HG03432 (cell line): ENCODE measurements at regions not wholly inside any gene's neighbourhood (a gene's known extent, or its start where the extent isn't known, plus 50 kb on each side); places are given as distances from the start of the nearest gene placed in this dataset.

Source experiments
- ATAC-seq: cut with Tn5 transposase; IDR thresholded peaks from one replicate; pipeline ENCODE4 v1.9.1; 2021; ENCODE audit warnings: mild to moderate bottlenecking, moderate library complexity; ENCODE audit not compliant: unreplicated experiment

DNA sequence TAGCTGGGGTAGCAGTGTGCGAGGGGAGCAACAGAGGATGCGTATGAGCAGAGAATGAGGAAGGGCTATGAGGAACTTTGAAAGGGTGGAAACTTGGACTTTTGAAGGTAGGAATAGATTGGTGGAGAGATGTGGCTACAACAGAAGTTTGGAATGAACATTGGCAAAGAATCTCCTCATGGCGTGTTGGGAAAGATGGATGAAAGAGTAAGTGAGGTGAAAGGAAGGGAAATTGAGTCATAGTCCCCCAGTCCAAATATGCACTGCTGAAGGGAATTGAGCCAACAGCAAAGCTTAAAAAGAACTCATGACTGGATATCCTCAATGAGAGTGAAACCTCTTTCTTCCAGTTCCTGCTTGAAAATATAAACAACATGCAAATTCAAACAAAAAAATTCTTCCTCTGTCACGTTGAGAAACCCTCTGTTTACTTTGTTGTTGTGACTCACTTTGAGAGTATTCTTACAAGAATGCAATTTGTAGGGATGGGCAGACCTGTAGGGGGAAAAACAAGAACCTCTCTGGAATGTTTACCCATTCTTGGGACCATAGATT, 313.2 kb upstream of the KCNJ16 start:
- no peak for ATAC-seq

DNA sequence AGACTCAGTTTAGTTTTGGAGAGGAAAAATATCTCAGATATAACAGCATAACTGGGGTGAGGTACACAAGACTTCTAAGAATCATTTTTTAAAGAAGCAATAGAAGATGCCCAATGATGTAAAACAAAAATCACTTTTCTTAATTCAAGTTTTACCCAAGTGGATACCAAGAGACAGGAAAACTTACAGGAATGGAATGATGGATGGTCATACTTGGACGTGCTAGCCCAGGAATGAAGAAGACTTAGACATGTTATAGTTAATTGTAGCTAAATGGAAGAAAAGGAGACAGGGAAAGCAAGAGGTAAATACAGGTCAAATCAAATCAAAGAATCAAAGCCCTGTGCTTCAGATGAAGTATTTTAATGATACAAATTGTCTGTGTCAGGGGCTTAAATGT, 312.7 kb upstream of the KCNJ16 start:
- ATAC-seq, result no peak

DNA sequence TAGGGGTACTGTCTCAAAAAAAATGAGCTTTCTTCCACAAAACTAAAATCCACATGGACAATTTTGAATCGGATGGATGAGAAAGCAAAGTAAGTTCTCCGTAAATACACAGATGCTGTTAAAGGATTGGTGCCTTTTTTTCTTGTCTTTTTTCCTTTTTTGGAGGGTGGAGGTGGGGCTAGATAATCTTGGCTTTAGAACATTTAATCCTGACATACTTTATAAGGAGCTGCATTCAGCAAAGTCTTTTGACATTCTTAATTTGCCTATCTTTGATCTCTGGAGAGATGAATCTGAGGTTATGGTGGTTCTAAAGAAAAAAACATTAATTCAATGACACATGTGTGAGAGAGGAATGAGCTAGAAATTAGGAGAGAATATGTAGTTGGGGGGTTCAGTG, 312.3 kb upstream of the KCNJ16 start:
- ATAC-seq, result no peak

DNA sequence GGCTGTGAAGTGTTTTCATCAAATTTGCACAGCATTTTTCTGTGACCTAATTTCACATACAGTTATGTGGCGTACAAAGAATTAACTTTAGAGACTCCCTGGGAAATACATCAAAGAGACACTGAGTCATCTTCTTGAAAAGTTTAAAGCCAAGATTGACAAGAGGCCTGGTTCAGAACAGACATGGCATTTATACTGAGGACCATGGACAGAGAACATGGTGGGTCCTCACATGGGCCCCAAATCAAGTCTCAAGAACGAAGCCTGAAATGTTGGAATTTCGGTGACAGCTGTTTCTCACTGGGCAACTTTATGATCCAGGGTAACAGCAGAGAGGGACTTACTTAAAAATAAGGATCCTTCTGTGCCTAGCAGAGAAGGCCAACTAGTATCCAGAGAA, 311.5 kb upstream of the KCNJ16 start:
- ATAC-seq, result no peak

DNA sequence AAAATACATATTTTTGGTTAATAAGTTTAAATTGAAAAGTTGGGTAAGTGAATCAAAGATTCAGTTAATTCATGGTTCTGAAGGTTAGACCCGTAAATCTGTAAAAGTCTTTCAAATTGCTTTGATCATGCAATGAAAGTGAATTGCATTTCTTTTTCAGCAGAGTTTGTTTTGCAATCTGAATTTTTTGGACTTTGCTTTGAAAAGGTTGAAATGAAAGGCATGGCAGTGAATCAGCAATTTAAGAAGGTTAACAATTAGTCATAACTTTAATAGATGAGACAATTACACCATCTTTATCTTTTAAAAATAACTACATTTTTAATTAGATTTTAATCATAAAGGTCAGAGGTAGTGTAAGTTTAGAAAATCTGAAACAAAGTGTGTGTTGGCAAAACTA, 310.9 kb upstream of the KCNJ16 start:
- no peak for ATAC-seq

DNA sequence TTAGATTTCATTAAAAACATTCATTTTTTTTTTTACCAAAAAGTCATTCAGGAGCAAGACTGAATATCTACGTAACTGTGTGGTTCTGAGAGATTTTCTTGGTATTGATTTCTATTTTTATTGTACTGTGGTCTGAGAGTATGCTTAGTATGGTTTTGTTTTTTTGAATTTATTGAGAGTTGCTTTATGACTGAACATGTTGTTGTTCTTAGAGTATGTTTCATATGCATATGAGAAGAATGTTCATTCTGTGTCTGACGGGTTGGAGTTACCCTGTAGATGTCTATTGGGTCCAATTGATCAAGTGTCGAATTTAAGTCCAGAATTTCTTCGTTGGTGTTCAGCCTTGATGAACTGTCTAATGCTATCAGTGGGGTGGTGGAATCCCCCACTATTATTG, 306.0 kb upstream of the KCNJ16 start:
- ATAC-seq, result no peak

DNA sequence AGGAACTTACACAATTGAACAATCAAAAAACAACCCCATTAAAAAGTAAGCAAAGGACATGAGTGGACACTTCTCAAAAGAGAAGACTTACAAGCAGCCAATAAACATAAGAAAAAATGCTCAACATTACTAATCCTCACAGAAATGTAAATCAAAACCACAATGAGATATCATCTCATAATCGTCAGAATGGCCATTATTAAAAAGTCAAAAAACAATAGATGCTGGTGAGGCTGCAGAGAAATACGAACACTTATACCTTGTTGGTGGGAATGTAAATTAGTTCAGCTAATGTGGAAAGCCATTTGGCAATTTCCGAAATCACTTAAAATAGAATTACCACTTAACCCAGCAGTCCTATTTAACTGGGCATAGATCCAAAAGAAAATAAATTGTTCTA, 301.9 kb upstream of the KCNJ16 start:
- ATAC-seq, result no peak

DNA sequence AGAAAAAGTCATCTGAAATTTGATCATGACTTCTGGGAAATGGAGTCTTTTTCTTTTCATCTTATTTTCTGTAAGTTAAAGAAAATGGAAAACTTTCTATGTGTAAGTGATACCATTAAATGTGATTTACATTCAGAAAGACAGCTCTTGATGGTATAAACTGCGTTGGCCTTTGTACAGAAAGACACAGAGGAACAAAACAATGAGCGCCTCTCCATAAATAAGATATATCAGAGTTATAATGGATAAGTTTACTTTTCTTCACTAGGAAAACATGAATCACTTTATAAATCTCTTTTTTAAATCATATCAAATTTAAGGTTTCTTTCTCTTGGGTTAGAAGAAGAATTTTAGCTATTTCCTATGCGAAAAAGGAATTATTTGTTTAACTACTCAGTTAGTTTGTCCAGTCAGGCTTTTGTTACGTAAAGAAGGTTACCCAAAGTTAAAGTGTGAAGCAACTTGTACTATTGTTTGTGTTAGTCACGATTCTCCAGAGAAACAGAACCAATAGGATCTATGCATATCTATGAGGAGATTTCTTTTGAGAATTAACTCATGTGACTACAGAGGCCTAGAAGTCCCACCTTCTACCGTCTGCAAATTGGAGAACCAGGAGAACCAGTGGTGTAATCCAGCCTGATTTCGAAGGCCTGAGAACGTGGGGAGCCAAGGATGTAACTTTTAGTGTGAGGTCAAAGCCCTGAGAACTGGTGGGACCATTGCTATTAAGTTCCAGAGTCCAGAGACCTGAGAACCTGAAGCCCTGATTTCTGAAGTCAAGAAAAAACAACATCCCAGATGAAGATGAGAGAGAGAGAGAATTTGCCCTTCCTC, 295.4 kb upstream of the KCNJ16 start:
- no peak for ATAC-seq

DNA sequence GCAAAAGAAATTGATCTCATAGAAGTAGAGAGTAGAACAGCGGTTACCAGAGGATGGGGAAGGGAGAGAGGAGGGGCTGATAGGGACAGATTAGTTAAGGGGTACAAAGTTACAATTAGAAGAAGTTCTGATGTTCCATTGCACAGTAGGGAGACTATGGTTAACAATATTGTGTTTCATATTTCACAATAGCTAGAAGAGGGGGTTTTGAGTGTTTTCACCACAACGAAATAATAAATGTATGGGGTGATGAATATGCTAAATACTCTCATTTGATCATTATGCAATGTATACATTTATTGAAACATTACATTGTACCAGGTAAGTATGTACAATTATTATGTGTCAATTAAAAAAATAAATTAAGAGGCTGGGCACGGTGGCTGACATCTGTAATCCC, 291.2 kb upstream of the KCNJ16 start:
- no peak for ATAC-seq

DNA sequence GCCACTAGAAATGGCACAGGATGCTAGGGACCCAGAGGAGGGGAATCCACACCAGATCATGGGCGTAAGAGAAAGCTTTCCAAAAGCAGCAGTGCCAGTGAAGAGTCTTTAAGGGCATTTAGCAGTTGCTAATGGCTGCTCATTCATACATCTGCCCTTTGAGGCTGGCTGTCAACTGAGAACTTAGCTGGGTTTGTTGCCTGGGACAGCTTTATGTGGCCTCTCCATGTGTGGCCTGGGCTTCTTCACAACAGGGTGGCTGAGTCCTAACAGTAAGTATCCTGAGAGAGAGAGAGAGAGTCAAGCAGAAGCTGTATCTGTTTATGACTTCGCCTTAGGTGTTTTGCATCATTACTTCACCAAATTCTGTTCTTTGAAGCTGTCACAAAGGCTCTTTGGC, 286.1 kb upstream of the KCNJ16 start:
- no peak for ATAC-seq

DNA sequence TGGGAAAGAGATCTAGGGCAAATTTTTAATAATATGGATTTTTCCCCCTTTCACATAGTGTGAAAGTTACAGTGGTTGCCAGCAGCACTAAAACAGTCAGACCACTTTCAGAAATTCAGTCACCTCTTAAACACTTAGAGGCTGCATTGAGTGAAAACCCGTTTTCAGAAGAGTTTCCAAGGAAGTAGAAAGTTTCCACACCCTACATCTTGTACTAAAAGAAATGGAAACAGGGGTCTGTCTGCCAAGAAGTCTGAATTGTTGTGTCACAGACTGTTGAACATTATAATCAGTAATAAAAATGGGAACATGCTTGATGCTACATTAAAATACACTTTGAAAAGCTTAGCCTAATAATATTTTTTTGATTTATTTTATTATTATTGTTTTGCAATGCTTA, 278.9 kb upstream of the KCNJ16 start:
- no peak for ATAC-seq

DNA sequence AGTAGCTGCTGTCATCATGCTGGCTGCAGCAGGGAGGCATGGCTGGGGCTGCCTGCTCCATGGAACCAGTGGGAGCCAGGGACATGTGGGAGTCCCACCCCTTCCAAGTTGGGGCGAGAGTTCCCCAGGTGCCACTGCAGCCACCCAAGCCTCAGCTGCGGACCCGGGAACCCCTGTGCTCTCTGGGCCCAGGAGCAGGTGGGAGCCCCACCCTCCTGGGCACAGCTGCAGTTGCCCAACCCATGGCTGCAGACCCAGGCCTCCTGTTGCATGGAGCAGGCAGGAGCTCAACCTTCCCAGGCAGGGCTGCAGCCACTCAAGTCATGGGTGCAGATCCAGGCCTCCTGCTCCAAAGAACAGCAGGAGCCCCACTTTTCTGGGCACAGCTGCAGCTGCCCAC, 274.2 kb upstream of the KCNJ16 start:
- no peak for ATAC-seq

DNA sequence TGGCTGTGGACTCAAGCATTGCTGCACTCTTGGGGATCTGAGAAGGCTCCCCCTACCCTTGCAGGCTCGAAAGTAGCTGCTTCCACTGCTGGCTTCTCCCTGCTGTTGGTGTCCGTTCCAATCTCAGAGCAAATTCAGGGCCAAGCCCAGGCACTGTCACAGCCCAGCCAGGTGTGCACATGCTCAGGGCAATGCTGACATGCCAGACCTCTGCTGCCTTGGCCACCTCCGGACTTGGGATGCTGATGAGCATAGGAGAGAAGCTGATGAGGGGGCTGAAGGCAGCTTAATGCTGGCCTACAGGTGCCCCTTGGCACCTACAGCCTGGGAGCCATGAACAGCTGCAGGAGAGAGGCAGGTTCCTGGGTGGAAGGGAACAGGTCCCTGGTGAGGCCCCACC, 273.7 kb upstream of the KCNJ16 start:
- ATAC-seq, result no peak

DNA sequence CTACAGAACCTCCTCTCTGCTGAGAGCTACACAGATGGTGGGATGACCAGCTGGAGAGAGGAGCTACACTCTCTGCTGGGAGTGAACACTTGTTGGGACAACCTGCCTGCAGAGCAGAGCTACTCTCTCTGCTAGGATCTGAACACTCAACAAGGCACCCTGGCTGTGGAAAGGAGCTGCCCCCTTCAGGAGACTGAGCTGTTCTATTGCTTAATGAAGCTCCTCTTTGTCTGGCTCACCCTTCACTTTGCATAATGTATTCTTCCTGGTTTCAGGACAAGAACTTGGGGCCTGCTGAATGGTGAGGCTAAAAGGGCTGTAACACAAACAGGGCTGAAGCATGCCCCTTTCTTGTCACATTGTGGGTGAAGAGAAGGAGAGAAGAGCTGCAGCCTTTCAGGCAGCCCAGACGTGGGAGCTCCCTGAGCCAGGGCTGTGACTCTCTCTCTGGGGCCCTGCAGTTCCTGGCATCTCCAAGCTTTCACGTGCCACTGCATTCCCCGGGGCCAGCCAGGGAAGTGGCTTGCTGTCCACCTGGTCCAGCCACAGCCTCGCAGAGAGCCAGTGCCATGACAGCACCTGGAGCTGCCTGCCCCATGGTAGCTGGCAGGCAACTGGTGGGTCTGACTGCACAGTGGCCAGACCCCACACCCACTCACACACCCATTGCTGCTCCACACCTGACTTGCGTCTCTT, 272.8 kb upstream of the KCNJ16 start:
- no peak for ATAC-seq

DNA sequence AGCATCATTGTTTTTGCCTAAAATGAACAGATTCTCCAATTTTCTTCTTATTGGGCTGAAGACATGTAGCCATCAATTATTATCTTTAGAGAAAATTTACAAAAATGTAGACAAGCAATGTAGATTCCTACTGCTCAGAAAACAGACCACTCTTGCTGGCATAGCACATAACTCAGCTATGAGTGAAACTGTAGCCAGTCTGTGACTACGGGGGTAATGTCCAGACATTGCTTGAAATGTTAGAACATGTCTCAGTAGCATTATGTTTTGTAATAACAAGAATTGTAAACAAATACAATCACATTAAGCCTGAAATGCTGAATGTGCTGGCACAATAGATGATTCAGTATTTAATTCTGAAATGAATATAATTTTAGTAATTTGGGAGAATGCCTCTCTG, 265.7 kb upstream of the KCNJ16 start:
- ATAC-seq, result no peak

DNA sequence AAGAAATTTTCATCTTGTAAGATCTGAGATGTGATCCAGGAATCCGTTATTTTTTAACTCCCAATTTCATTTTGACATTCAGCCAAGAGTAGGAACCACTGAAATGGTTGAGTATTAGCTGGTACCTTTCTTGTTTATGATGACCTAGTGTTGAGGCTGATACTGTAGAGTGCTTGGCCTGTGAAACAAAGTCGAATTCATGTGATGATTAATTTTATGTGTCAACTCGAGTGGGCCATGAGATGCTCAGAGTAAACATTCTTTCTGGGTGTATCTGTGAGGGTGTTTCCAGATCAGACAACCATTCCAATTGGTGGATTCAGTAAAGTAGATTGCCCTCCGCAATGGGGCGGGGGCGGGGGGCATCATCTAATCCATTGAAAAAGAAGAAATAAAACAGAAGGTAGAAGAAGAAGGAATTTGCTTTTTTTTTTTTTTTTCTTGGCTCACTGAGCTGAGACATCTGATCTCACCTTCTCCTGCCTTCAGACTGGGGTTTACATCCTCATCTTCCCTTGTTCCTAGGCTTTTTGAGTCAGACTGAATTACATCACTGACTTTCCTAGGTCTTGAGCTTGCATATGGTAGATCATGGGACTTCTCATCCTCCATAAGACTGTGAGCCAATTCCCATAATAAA, 264.6 kb upstream of the KCNJ16 start:
- ATAC-seq, result no peak

DNA sequence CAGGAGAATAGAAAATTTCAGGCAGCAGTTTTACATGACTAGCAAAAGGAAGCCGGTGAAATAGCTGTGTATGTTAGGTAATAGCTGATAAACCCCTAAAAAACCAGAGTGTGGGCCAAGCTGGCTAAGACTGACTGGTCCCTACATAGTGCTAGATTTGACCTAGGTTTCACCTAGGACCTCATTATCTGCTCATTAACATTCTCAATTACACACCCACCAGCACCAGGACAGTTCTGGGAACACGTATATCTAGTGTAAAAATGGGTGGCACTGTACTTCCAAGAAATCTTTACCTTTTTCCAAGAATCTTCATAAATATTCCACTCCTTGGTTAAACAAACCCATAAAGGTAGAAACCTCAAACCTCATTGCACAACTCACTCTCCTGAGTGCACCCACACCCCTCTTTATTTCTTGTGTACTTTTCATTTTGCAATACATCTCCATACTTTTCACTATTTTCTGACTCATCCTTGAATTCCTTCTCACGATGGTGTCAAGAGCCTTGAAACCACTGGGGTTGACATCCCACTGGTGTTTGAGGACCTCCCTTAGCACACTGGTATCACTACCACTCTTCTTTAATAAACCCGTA, 262.7 kb upstream of the KCNJ16 start:
- ATAC-seq, result no peak

DNA sequence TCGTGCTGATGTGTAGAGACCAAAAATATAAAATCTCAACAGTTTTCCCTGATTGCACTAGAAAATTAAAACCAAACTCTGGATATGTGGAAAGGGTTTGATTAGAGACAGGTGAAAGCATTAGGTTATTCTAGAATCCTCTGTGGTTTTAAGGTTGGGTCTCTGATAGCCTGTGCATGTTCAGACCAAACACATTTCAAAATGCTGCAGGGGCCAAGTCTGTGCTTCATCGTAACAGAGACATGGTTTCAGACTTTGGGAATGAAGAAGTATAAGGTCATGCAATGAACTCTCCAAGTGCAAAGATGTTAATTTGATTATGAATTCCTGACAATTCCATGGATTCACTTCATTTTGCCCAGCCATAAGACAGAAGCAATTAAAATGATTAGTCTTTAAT, 261.0 kb upstream of the KCNJ16 start:
- ATAC-seq, result no peak

DNA sequence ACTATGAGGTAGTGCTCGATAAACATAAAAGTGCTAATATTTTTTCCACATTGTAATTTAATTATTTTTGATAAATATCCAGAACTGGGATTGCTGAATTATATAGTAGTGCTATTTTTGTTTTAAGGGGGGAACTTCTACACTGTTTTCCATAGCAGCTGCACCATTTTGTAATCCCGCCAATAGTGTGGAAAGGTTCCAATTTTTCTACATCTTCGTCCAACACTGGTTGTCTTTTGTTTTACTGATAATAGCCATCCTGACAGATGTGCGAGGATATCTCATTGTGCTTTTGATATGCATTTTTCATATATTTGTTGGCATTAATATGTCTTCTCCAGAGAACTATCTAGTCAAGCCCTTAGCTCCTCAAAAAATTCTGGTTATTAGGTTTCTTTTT, 259.6 kb upstream of the KCNJ16 start:
- ATAC-seq, result no peak

DNA sequence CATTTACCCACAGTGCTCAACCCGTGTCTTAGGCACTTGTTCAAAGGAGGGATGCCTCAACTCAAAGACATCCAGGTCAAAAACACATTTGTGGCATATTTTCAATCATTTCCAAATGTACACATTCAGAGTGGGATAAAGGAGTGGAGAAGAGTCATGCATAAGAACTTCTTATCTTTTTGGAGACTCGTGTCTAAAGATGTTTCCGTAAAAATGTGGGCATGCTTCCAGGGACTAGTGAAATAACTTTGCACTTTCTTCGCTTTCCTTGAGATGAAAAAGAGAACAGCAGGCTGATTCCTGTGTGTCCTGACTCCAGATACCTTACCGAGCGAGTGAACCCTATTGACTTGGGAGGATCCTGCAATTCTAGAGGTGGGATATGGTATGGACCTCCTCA, 256.6 kb upstream of the KCNJ16 start:
- no peak for ATAC-seq

DNA sequence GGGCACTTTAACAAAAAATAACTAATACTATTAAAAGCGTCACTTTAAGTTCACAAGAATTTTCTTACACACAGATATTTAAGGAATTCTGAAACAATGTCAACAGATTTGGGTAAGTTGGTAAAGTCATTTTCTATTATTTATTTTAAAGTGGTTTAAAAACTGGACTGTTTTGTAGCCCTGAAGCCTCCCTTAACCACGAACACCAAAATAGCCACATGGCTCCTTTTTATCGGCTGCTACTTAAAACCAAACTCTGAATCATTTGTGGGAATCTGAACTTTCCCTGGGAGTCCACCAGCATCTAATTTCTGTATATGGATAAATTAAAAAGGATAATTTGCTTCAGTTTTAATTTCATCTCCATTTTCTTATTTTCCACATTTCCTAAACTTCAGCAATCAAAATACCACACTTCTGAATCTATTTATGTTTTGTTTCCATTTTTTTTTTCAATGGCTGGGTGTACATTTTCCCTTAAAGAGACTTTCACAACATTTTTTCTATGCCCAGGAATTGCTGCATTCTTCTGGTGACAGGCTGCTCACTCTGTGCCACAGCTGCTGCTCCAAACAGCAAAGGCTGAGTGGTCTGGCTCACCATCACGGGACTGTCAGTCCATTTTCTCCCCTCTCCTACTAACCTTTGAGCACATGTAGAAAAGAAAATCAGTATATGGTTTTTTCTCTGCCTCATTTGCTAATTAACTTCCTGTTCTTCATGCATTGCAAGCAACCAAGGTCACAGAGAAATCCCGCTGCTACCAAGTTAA, 255.5 kb upstream of the KCNJ16 start:
- no peak for ATAC-seq
